Neural crest cell (in vitro differentiated cells): ENCODE measurements at regions not wholly inside any gene's neighbourhood (a gene's known extent, or its start where the extent isn't known, plus 50 kb on each side); places are given as distances from the start of the nearest gene placed in this dataset.
A peak's percentile ranks its signal among the peaks of the same experiment; 100 is the strongest.

Experiments
- DNase-seq: peaks from one replicate; pipeline ENCODE4 v3.0.0; 2021; ENCODE audit warnings: low read depth, mixed read lengths, low spot score
- H3K27ac Mint-ChIP-seq: one replicate; pipeline ENCODE4 v1.8.0; 2021; ENCODE audit warnings: mild to moderate bottlenecking, mixed read lengths; ENCODE audit not compliant: unreplicated experiment
- H3K27me3 Mint-ChIP-seq: 2 replicates; pipeline ENCODE4 v1.8.0; 2021; ENCODE audit warnings: low read depth, mild to moderate bottlenecking, mixed read lengths
- H3K36me3 Mint-ChIP-seq: 2 replicates; pipeline ENCODE4 v1.8.0; 2021; ENCODE audit warnings: low read depth, mild to moderate bottlenecking, mixed read lengths
- H3K4me1 Mint-ChIP-seq: 2 replicates; pipeline ENCODE4 v1.8.0; 2021; ENCODE audit warnings: mixed read lengths
- H3K4me3 Mint-ChIP-seq: one replicate; pipeline ENCODE4 v1.8.0; 2021; ENCODE audit warnings: mild to moderate bottlenecking, mixed read lengths
- H3K9me3 Mint-ChIP-seq: 2 replicates; pipeline ENCODE4 v1.8.0; 2021; ENCODE audit warnings: mixed read lengths
- CTCF ChIP-seq: fragments of 200-600 bp; sonication (generic); conservative IDR thresholded peaks from 2 replicates; pipeline ENCODE4 v1.5.0; 2021; ENCODE audit warnings: antibody characterized with exemption, mild to moderate bottlenecking

- H3K4me3 Mint-ChIP-seq: no peak overlapping the region
- peaks cover 26% of the 10 kb centered on the region for H3K27me3 Mint-ChIP-seq
- no peaks in the 10 kb centered on the region for H3K9me3 Mint-ChIP-seq
- no peak for DNase-seq
- no peak overlapping the region for H3K27ac Mint-ChIP-seq
- H3K4me1 Mint-ChIP-seq: peaks cover 13% of the 10 kb centered on the region
- no peak for TF ChIP-seq CTCF
- H3K36me3 Mint-ChIP-seq: peaks cover 6% of the 10 kb centered on the region
These were observed 50.5 kb upstream of the FBRSL1 start for GRCh38 chr12:132439333-132439904.

- peaks cover 14% of the 10 kb centered on the region for H3K4me1 Mint-ChIP-seq
- peaks cover 28% of the 10 kb centered on the region for H3K27me3 Mint-ChIP-seq
- H3K9me3 Mint-ChIP-seq: no peaks in the 10 kb centered on the region
- no peak overlapping the region for H3K4me3 Mint-ChIP-seq
- DNase-seq: no peak
- no peak for TF ChIP-seq CTCF
- H3K36me3 Mint-ChIP-seq: peaks cover 6% of the 10 kb centered on the region
- H3K27ac Mint-ChIP-seq: no peak overlapping the region
These were observed 51.2 kb upstream of the FBRSL1 start for GRCh38 chr12:132438726-132439125.

- Mint-ChIP-seq H3K4me3 (no peak overlapping the region), H3K27me3 (peaks cover 26% of the 10 kb centered on the region), H3K9me3 (no peaks in the 10 kb centered on the region), H3K27ac (peak overlapping the region; percentile 43), H3K36me3 (peaks cover 6% of the 10 kb centered on the region), H3K4me1 (peaks cover 18% of the 10 kb centered on the region)
- TF ChIP-seq CTCF: no peak
- no peak for DNase-seq
These were observed 51.8 kb upstream of the FBRSL1 start for GRCh38 chr12:132437943-132438700.

- TF ChIP-seq CTCF: no peak
- Mint-ChIP-seq H3K27ac (no peak overlapping the region), H3K4me1 (peaks cover 22% of the 10 kb centered on the region), H3K4me3 (no peak overlapping the region), H3K9me3 (no peaks in the 10 kb centered on the region), H3K36me3 (peaks cover 6% of the 10 kb centered on the region), H3K27me3 (peaks cover 26% of the 10 kb centered on the region)
- no peak for DNase-seq
These were observed 52.6 kb upstream of the FBRSL1 start for GRCh38 chr12:132437252-132437932.

GRCh38 chr12:132436791-132437251 lies 53.1 kb upstream of the FBRSL1 start:
- Mint-ChIP-seq H3K9me3 (no peaks in the 10 kb centered on the region), H3K36me3 (peaks cover 6% of the 10 kb centered on the region), H3K4me1 (peaks cover 22% of the 10 kb centered on the region), H3K4me3 (no peak overlapping the region), H3K27me3 (peaks cover 32% of the 10 kb centered on the region), H3K27ac (no peak overlapping the region)
- no peak for TF ChIP-seq CTCF
- DNase-seq: no peak
